Activated CD4-positive, alpha-beta T cell treated with anti-CD3 and anti-CD28 coated beads for 1 hour (primary cell): ENCODE measurements at regions not wholly inside any gene's neighbourhood (a gene's known extent, or its start where the extent isn't known, plus 50 kb on each side); places are given as distances from the start of the nearest gene placed in this dataset.
"Not testable (repeated sequence)": the region's sequence is repeated elsewhere in the genome, so short reads cannot be mapped to it uniquely, and the experiment has no call there.

ENCODE experiments used
- DNase-seq: peaks from one replicate; pipeline ENCODE4 v3.0.0-alpha.2; 2020

DNA sequence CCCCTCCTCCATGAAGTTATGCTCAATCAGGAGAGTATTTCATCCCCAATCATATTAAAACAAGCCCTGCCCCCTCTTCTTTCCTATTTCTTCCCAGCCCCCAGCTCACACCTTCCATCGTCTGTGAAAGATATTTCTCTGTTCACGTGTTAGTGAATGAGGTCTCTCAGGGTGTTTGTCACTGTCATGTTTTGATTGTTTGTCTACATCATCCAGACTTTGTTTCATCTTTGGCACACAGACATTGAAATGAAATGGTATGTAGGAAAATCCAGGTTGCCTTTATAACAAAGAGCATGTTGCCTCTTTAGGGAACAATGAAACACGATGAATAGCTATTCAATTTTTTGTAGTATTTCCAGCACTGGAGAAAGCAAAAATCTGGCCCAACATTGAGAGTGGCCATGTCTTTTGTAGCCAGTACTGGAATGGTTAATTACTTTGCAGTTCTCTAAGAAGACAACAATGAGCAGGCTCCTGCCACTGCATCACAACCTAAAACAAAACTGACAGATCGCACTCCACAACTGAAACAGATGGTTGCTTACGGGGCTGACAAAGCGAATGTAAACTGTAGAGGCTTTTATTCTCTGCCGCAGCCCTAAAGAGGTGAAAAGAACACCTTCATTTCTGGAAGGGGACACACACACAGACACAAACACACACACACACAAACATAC lies 543.6 kb upstream of the CITED2 start:
- no peak for DNase-seq

- DNase-seq = no peak
These were observed 540.5 kb upstream of the CITED2 start for GRCh38 chr6:139914910-139915309.

DNA sequence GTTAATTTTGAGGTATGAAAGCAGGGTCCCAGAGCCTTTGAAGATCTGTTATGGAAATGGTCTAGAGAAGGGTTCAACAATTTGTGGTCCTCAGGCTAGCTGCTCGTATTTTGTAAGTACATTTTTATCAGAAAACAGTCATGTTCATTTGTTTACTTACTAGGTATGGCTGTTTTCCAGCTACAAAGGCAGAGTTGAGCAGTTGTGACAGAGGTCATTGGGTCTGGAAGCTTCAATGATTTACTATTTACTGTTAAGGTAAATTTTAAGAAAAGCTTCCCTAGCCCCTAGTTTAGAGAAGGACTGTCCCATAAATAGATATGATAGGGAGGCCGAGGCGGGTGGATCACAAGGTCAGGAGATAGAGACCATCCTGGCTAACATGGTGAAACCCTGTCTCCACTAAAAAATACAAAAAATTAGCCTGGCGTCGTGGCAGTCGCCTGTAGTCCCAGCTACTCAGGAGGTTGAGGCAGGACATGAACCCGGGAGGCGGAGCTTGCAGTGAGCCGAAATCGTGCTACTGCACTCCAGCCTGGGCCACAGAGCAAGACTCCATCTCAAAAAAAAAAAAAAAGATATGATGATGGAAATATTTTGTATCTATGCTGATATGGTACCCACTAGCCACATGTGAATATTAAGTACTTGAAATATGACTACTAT lies 538.4 kb upstream of the CITED2 start:
- no peak for DNase-seq

GRCh38 chr6:139909992-139910391 lies 535.5 kb upstream of the CITED2 start:
- DNase-seq = no peak

DNA sequence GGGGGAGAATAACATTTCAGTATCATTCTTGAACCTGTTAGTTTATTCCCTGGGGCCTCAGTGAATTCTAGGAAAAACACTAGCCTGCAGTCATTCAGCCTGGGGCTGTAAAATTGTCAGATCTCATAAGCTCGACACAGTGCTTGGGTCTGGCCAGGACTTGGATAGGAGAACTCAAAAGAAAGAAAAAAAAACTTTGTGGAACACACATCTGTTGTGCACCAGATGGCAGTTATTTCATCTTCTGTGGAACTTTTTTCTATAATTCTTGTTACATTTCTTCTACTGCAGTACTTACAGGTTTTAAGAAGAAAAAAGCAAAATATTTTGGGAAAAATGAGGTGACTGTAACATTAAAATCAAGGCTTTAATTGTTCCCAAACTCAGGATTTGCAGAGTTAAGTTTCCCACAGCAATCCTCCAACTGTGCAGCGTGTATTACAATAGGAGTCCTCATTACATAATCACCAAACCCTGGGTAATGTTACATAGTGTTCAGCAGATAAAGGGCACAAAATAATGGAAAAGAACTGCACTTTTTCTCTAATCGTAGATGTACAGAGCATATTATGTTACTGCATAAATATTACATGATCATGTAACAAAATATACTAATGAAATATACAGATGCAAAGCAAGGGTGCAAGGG lies 531.1 kb upstream of the CITED2 start:
- DNase-seq = no peak

GRCh38 chr6:139904568-139904967 lies 530.1 kb upstream of the CITED2 start:
- DNase-seq = no peak

DNA sequence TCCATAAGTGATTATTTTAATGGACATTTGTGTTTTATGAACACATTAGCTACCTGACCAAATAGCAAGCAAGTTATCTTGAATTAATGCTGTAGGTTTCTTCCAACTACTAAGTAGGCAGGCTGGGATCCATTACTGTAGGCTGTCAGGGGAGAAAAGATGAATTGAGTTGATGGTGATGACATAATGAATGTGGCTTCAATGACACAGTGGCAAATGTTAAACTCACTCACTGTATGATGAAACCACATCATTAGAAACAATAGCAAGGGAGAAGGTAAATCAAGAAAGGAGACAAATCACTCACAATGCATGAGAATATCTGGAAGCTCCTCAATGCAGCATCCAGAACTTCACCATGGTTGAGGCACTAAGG lies 529.7 kb upstream of the CITED2 start:
- no peak for DNase-seq

DNA sequence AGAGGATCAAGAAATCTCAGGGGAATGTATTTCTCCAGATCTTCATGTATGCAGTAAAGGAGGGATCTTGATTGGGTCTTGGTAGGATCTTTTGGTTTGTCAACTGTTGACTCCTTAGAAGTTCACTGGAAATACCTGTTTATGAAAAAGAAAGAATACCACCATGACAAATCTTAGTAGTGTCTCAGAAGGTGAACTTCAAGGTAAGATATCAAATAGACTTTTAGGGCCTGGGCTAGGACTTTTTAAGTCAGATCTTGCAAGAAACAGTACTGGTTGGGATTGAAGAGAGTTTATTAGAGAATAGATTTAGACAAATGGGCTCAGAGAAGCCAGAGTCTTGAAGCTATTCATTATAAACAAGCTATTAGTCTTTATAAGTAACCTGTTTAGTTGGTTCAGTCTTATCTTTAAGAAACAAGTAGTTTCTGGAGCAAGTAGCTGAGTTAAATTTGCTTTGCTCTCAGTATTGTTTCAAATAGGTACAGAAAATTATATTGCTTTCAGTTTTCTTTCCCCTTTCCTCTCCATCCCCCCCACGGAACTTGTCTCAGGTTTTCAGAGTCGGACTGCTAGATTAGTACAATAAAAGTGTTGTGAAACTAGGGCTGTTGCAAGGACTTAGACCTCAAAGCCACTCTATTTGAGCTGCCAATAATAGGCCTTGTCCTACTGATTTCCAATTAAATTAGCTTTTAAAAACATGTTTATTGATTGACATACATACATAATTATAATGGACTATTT lies 529.1 kb upstream of the CITED2 start:
- DNase-seq = no peak

GRCh38 chr6:139895205-139895793 lies 520.9 kb upstream of the CITED2 start:
- DNase-seq = no peak

- no peak for DNase-seq
These were observed 519.8 kb upstream of the CITED2 start for GRCh38 chr6:139894271-139894670.

- no peak for DNase-seq
These were observed 517.0 kb upstream of the CITED2 start for GRCh38 chr6:139891471-139891870.

DNA sequence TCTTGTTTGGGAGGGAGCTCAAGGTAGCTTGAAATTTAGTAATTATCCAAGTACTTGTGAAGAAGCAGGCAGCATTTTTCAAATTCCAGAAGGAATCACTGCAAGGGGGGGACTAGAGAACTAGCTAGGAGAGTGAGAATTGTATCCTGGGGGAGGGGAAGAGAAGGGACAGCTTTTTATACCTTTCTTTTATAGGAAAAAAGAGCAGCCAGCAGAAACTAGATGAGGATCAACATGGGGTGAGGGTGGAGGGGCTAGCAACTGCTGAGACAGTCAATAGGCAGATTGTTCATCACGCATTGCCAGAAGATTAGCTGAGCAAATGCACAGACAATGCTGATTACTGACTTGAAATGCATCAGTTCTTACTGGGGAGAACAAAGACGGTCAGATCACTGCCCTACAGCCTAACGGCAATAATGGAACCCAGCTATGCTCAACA lies 514.3 kb upstream of the CITED2 start:
- no peak for DNase-seq

DNA sequence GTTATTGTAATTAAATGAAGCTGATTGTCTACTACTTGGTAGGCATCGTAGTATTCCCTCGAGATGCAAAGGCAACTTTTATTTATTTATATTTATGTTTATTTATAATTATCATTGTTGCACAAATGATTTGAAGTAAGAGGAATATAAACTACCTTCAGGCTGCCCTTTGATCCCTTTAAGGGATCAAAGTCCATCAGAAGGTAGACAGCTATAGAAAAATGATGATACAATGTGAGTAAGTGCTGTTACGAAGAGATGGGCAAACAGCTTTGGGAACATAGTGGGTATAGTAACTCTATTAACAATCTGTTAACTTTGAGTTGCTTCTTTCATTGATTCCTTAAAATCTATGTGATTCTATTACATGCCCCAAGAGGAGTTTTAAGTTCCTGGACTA lies 512.8 kb upstream of the CITED2 start:
- DNase-seq = no peak

DNA sequence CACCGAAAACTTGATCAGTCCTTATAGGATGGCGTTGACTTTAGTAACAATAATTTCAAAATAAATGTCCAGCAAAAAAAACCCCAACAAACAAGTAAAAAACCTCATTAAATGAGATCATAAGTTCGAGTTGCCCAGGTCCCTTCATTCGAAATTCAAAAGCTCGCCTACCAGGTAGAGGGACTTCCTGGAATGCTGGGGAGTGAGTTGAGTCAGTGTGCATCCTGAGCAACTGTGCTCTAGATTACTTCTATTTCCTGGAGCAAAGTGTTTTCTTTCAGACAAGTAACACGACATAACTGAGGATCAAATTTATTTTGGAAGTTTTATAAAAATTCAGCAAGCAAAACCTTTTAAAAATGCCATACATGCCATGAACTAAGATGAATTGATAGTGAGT lies 511.9 kb upstream of the CITED2 start:
- no peak for DNase-seq

DNA sequence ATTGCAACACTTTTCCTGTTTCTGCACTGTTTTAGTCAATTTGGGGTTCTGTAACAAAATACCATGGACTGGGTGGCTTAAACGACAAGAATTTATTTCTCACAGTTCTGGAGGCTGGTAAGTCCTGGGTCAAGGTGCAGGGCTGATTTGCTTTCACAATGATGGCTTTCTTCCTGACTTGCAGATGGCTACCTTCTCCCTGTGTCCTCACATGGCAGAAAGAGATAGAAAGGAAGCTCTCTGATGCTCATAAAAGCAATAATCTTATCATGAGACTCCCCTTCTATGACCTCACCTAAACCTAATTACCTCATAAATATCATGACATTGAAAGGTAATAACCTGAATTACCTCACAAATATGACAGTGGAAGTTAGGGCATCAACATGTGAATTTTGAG lies 511.5 kb upstream of the CITED2 start:
- no peak for DNase-seq

GRCh38 chr6:139883776-139884175 lies 509.3 kb upstream of the CITED2 start:
- DNase-seq = no peak

- DNase-seq = no peak
These were observed 508.7 kb upstream of the CITED2 start for GRCh38 chr6:139882977-139883728.

GRCh38 chr6:139882234-139882633 lies 507.8 kb upstream of the CITED2 start:
- no peak for DNase-seq

- no peak for DNase-seq
These were observed 507.3 kb upstream of the CITED2 start for GRCh38 chr6:139881728-139882211.

DNA sequence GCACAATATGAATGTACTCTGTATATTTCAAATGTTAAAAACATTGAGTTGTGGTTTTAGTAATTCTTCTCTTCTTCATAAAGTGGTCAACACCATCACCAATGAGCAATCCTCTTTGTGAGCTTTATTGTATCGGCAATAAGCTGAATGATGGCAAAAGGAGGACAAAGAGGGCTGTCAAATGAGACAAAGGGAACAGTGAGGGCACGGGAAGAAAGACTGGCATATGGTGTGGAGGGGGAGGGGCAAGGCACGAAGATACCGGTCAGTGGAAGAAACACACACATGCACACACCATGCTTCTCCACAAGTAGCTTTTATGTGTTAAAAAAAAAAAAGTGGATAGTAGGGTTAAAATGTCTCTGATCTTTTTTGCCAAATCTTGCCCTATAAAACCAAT lies 506.8 kb upstream of the CITED2 start:
- no peak for DNase-seq

DNA sequence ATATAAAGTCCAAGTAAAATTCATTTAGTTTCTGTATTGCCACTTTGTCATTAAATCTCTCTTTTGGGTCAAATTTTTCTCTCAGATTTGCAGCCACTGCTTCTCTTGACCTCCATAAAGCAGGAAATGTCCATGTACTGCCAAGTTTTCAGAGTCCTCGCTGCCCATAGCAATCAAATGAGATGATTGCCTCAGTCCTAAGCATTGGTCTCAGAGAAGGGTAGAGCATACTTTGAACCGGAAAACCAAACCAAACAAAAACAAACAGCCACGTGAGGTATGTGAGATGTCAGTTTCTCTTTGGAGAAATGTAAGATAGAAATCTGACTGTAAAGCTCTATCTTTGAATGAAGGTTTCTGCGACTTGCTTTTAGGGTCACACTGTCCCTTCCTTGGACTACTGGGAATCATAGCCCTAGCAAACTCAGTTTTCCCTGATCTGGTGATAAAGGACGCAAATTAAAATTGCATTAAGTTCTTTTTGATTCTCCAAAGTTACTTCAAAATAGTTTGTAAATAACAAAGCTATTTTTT lies 505.4 kb upstream of the CITED2 start:
- no peak for DNase-seq

DNA sequence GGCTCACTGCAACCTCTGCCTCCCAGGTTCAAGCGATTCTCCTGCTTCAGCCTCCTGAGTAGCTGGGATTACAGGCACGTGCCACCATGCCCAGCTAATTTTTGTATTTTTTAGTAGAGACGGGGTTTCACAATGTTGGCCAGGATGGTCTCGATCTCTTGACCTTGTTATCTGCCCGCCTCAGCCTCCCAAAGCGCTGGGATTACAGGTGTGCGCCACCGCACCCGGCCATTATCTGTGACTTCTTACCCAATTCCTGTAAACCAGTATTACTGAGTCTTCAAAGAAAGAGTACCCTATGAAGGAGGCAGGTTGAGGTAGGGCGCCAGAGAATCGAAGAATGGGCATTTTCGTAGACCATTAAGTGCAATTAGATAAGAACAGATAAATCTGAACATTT lies 504.8 kb upstream of the CITED2 start:
- not testable (repeated sequence) for DNase-seq
